Endothelial cell of umbilical vein (primary cell): ENCODE measurements at regions not wholly inside any gene's neighbourhood (a gene's known extent, or its start where the extent isn't known, plus 50 kb on each side); places are given as distances from the start of the nearest gene placed in this dataset.

ENCODE experiments used
- POLR2A ChIP-seq: IDR thresholded peaks from 2 replicates; pipeline ENCODE4 v1.6.1; 2012; ENCODE audit warnings: low read depth, mild to moderate bottlenecking, control low read depth, low read length
- TF ChIP-seq, protein P1 (sequence below), 2 donors: IDR thresholded peaks; 1 replicate in 1 of 2; 2 replicates in 1 of 2; pipeline ENCODE4 v1.5.1; 2011; ENCODE audit warnings: low read length in 2 of 2, mild to moderate bottlenecking in 2 of 2, moderate library complexity in 2 of 2, control low read depth in 1 of 2, inconsistent platforms in 1 of 2, low read depth in 1 of 2; ENCODE audit not compliant: insufficient read depth in 1 of 2; ENCODE audit errors: extremely low read depth in 1 of 2

DNA sequence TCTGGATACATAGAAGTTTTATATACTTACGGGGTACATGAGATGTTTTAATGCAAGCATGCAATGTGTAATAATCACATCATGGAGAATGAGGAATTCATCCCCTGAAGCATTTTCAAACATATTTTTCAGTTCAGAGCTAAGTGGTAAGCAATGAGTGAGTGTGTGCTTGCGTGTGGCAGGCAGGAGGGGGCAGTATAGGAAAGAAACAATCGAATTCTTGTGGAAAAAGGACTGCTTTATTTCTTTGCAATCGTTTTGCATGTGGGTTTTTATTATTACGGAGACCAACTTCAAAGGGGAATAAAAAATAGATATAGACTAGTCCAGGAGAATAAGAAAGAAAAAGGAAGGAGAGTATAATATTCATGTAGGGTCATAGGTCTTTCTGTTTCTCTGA, 271.6 kb downstream of the CHL1 start:
- TF ChIP-seq, protein P1, sequence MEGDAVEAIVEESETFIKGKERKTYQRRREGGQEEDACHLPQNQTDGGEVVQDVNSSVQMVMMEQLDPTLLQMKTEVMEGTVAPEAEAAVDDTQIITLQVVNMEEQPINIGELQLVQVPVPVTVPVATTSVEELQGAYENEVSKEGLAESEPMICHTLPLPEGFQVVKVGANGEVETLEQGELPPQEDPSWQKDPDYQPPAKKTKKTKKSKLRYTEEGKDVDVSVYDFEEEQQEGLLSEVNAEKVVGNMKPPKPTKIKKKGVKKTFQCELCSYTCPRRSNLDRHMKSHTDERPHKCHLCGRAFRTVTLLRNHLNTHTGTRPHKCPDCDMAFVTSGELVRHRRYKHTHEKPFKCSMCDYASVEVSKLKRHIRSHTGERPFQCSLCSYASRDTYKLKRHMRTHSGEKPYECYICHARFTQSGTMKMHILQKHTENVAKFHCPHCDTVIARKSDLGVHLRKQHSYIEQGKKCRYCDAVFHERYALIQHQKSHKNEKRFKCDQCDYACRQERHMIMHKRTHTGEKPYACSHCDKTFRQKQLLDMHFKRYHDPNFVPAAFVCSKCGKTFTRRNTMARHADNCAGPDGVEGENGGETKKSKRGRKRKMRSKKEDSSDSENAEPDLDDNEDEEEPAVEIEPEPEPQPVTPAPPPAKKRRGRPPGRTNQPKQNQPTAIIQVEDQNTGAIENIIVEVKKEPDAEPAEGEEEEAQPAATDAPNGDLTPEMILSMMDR (IDR thresholded peaks at IDR 0.05; ENCODE audit: extremely low read depth in 1 of 2, insufficient read depth in 1 of 2, low read depth in 1 of 2, low read length in 2 of 2) = no peak
- TF ChIP-seq POLR2A = no peak
